ENCODE measurements at regions not wholly inside any gene's neighbourhood (a gene's known extent, or its start where the extent isn't known, plus 50 kb on each side); places are given as distances from the start of the nearest gene placed in this dataset.

GRCh38 chr22:34296461-34296860 is 376.2 kb upstream of the LARGE1 start:
- no peaks in the 10 kb centered on the region for H3K36me3 ChIP-seq
- no peaks in the 10 kb centered on the region for H3K27me3 ChIP-seq (ENCODE audit: insufficient read depth, low read depth, severe bottlenecking)
- H3K4me3 ChIP-seq (ENCODE audit: low read depth, low read length), result no peak overlapping the region
- no peaks in the 10 kb centered on the region for H3K9me3 ChIP-seq (ENCODE audit: severe bottlenecking)
- TF ChIP-seq, protein P1, sequence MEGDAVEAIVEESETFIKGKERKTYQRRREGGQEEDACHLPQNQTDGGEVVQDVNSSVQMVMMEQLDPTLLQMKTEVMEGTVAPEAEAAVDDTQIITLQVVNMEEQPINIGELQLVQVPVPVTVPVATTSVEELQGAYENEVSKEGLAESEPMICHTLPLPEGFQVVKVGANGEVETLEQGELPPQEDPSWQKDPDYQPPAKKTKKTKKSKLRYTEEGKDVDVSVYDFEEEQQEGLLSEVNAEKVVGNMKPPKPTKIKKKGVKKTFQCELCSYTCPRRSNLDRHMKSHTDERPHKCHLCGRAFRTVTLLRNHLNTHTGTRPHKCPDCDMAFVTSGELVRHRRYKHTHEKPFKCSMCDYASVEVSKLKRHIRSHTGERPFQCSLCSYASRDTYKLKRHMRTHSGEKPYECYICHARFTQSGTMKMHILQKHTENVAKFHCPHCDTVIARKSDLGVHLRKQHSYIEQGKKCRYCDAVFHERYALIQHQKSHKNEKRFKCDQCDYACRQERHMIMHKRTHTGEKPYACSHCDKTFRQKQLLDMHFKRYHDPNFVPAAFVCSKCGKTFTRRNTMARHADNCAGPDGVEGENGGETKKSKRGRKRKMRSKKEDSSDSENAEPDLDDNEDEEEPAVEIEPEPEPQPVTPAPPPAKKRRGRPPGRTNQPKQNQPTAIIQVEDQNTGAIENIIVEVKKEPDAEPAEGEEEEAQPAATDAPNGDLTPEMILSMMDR (IDR thresholded peaks at IDR 0.05; ENCODE audit: low read depth, low read length), result no peak
- no peak overlapping the region for H3K27ac ChIP-seq
- DNase-seq, result no peak

DNA sequence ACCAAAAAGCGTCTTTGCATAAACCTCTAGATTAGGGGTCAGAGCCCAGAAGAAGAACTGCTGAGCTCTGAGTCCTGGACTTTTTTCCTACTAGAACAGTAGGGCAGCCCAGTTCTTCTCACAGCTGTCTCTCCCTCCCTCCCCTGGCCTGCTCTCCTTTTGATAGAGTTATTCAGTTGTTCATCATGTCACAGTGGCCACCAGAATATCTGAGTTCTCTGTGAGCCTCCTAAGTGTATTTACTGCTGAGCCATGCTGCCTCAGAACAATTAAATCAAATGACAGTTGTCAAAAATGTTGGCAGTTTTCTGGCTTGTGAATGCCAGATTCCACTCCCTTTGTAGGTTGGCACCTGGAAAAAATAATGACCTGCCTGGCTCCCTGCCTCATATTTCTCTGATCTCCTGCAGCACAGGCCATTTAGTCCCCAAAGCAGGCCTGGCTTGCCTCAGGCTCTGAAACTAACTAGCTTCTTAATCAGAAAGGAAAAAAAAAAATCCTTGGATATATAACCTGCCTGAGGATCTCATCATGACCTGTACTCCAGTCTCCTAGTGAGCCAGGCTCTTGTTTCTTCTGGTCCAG is 377.4 kb upstream of the LARGE1 start:
- Histone ChIP-seq H3K27ac (no peak overlapping the region), H3K36me3 (no peaks in the 10 kb centered on the region), H3K4me3 (ENCODE audit: low read depth, low read length) (no peak overlapping the region), H3K27me3 (ENCODE audit: insufficient read depth, low read depth, severe bottlenecking) (no peaks in the 10 kb centered on the region), H3K9me3 (ENCODE audit: severe bottlenecking) (no peaks in the 10 kb centered on the region)
- TF ChIP-seq, protein P1 (IDR thresholded peaks at IDR 0.05; ENCODE audit: low read depth, low read length), result no peak
- no peak for DNase-seq

- no peak overlapping the region for H3K27ac ChIP-seq
- no peaks in the 10 kb centered on the region for H3K27me3 ChIP-seq (ENCODE audit: insufficient read depth, low read depth, severe bottlenecking)
- no peaks in the 10 kb centered on the region for H3K36me3 ChIP-seq
- H3K9me3 ChIP-seq (ENCODE audit: severe bottlenecking), result no peaks in the 10 kb centered on the region
- DNase-seq, result no peak
- TF ChIP-seq, protein P1 (IDR thresholded peaks at IDR 0.05; ENCODE audit: low read depth, low read length), result no peak
- H3K4me3 ChIP-seq (ENCODE audit: low read depth, low read length), result no peak overlapping the region
These were observed 379.2 kb upstream of the LARGE1 start for GRCh38 chr22:34299496-34299895.

GRCh38 chr22:34301569-34301968 is 381.3 kb upstream of the LARGE1 start:
- Histone ChIP-seq H3K27me3 (ENCODE audit: insufficient read depth, low read depth, severe bottlenecking) (no peaks in the 10 kb centered on the region), H3K27ac (no peak overlapping the region), H3K9me3 (ENCODE audit: severe bottlenecking) (no peaks in the 10 kb centered on the region), H3K36me3 (no peaks in the 10 kb centered on the region), H3K4me3 (ENCODE audit: low read depth, low read length) (no peak overlapping the region)
- no peak for DNase-seq
- TF ChIP-seq, protein P1 (IDR thresholded peaks at IDR 0.05; ENCODE audit: low read depth, low read length), result 0 out of 2 replicates have a peak, but pooled peaks have one; percentile 14

DNA sequence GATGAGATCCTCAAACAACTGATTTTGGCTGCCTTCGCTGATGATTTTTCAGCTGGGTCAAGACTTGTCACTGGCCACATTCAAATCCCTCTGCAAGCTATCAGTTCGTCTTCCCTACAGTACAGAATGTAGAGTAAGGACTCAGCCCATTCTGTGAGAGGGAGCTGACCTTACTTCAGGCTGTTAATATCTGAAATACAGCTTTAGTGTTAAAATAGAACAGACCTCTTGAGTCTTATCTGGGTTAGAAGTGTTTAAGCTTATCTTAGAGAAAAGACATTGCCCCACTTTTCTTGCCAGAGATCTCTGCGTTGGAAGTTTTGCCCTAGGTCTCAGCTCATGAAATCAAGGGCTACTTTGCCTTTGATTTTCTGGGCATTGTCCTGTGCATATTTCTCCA is 383.4 kb upstream of the LARGE1 start:
- no peak for DNase-seq
- H3K27ac ChIP-seq, result no peak overlapping the region
- no peaks in the 10 kb centered on the region for H3K27me3 ChIP-seq (ENCODE audit: insufficient read depth, low read depth, severe bottlenecking)
- H3K9me3 ChIP-seq (ENCODE audit: severe bottlenecking), result no peaks in the 10 kb centered on the region
- no peaks in the 10 kb centered on the region for H3K36me3 ChIP-seq
- H3K4me3 ChIP-seq (ENCODE audit: low read depth, low read length), result no peak overlapping the region
- TF ChIP-seq, protein P1 (IDR thresholded peaks at IDR 0.05; ENCODE audit: low read depth, low read length), result no peak

- TF ChIP-seq, protein P1 (IDR thresholded peaks at IDR 0.05; ENCODE audit: low read depth, low read length), result no peak
- Histone ChIP-seq H3K9me3 (ENCODE audit: severe bottlenecking) (no peaks in the 10 kb centered on the region), H3K36me3 (no peaks in the 10 kb centered on the region), H3K4me3 (ENCODE audit: low read depth, low read length) (no peak overlapping the region), H3K27ac (no peak overlapping the region), H3K27me3 (ENCODE audit: insufficient read depth, low read depth, severe bottlenecking) (no peaks in the 10 kb centered on the region)
- DNase-seq, result no peak
These were observed 386.1 kb upstream of the LARGE1 start for GRCh38 chr22:34306361-34306760.

Data from WERI-Rb-1 (cell line).